GM23338 (cell line): ENCODE measurements at regions not wholly inside any gene's neighbourhood (a gene's known extent, or its start where the extent isn't known, plus 50 kb on each side); places are given as distances from the start of the nearest gene placed in this dataset.

Source experiments
- ATAC-seq: fragments of 200-7000 bp; cut with Tn5 transposase; 3 replicates; pipeline ENCODE4 v1.9.1; 2020
- DNase-seq: peaks from one replicate; pipeline ENCODE4 v3.0.0-alpha.2; 2015; ENCODE audit warnings: low spot score
- H2AFZ ChIP-seq: fragments of 200-600 bp; sonication (generic); 2 replicates; pipeline ENCODE4 v1.8.0; 2016; ENCODE audit warnings: antibody characterized with exemption, mild to moderate bottlenecking, moderate library complexity
- H3F3A ChIP-seq: fragments of 200-600 bp; sonication (generic); replicated peaks from 2 replicates; pipeline ENCODE4 v1.8.0; 2017; ENCODE audit warnings: antibody characterized with exemption, mixed run types, low read depth
- H3K27ac ChIP-seq: fragments of 200-600 bp; sonication (generic); 2 replicates; pipeline ENCODE4 v1.6.1; 2016; ENCODE audit warnings: low read depth
- H3K27me3 ChIP-seq: fragments of 200-600 bp; sonication (generic); 2 replicates; pipeline ENCODE4 v1.8.0; 2016; ENCODE audit warnings: mild to moderate bottlenecking, mixed run types, moderate library complexity; ENCODE audit not compliant: insufficient read depth
- H3K36me3 ChIP-seq: fragments of 200-600 bp; sonication (generic); 2 replicates; pipeline ENCODE4 v1.8.0; 2016; ENCODE audit warnings: mild to moderate bottlenecking; ENCODE audit not compliant: insufficient read depth
- H3K4me1 ChIP-seq: fragments of 200-600 bp; sonication (generic); 2 replicates; pipeline ENCODE4 v1.8.0; 2016; ENCODE audit warnings: mild to moderate bottlenecking, moderate library complexity; ENCODE audit not compliant: insufficient read depth
- H3K4me2 ChIP-seq: fragments of 200-600 bp; sonication (generic); 2 replicates; pipeline ENCODE4 v1.7.1; 2017; ENCODE audit warnings: mixed run types
- H3K4me3 ChIP-seq: fragments of 200-600 bp; sonication (generic); 2 replicates; pipeline ENCODE4 v1.6.1; 2016; ENCODE audit warnings: mixed run types
- H3K79me2 ChIP-seq: fragments of 200-600 bp; sonication (generic); replicated peaks from 2 replicates; pipeline ENCODE4 v1.8.0; 2017; ENCODE audit warnings: mild to moderate bottlenecking; ENCODE audit not compliant: insufficient read depth
- H3K9me2 ChIP-seq: fragments of 200-600 bp; sonication (generic); 2 replicates; pipeline ENCODE4 v1.8.0; 2017; ENCODE audit not compliant: insufficient read depth
- H4K20me1 ChIP-seq: fragments of 200-600 bp; sonication (generic); replicated peaks from 2 replicates; pipeline ENCODE4 v1.8.0; 2017; ENCODE audit warnings: mild to moderate bottlenecking; ENCODE audit not compliant: insufficient read depth
- H3K27ac Mint-ChIP-seq: 2 replicates; pipeline ENCODE4 v1.8.0; 2020; ENCODE audit warnings: inconsistent platforms, mild to moderate bottlenecking, moderate library complexity, mixed read lengths
- H3K27me3 Mint-ChIP-seq: 3 replicates; pipeline ENCODE4 v1.8.0; 2022; ENCODE audit warnings: low read depth, mild to moderate bottlenecking, moderate library complexity, mixed read lengths, inconsistent platforms; ENCODE audit not compliant: insufficient read depth, poor library complexity
- H3K36me3 Mint-ChIP-seq: 3 replicates; pipeline ENCODE4 v1.8.0; 2021; ENCODE audit warnings: low read depth, mild to moderate bottlenecking, inconsistent platforms, moderate library complexity, mixed read lengths
- H3K4me1 Mint-ChIP-seq: 3 replicates; pipeline ENCODE4 v1.8.0; 2020; ENCODE audit warnings: mild to moderate bottlenecking, inconsistent platforms, mixed read lengths
- H3K4me3 Mint-ChIP-seq: 3 replicates; pipeline ENCODE4 v1.8.0; 2021; ENCODE audit warnings: moderate library complexity, mild to moderate bottlenecking, inconsistent platforms, mixed read lengths
- H3K9me3 Mint-ChIP-seq: 3 replicates; pipeline ENCODE4 v1.8.0; 2020; ENCODE audit warnings: moderate library complexity, mild to moderate bottlenecking, inconsistent platforms, mixed read lengths
- CREB1 ChIP-seq: fragments of 250-450 bp; sonication (Bioruptor Pico); IDR thresholded peaks from 2 replicates; pipeline ENCODE4 v1.5.0; 2020; ENCODE audit warnings: low read depth, mild to moderate bottlenecking, moderate library complexity
- ETS1 ChIP-seq: IDR thresholded peaks from 2 replicates; pipeline ENCODE4 v1.6.1; 2016; ENCODE audit warnings: antibody characterized with exemption
- EZH2 ChIP-seq: fragments of 200-600 bp; sonication (generic); IDR thresholded peaks from one replicate; pipeline ENCODE4 v1.8.0; 2017; ENCODE audit warnings: antibody characterized with exemption, mild to moderate bottlenecking, low read depth; ENCODE audit not compliant: unreplicated experiment
- EZH2phosphoT487 ChIP-seq: fragments of 200-600 bp; sonication (generic); IDR thresholded peaks from one replicate; pipeline ENCODE4 v1.8.1; 2018; ENCODE audit warnings: antibody characterized with exemption; ENCODE audit not compliant: unreplicated experiment
- JUNB ChIP-seq: IDR thresholded peaks from one replicate; pipeline ENCODE4 v1.6.1; 2016; ENCODE audit warnings: antibody characterized with exemption; ENCODE audit not compliant: unreplicated experiment
- NANOG ChIP-seq: IDR thresholded peaks from 2 replicates; pipeline ENCODE4 v1.6.1; 2016; ENCODE audit warnings: antibody characterized with exemption, borderline replicate concordance
- POLR2AphosphoS5 ChIP-seq: IDR thresholded peaks from 2 replicates; pipeline ENCODE4 v1.6.1; 2016; ENCODE audit warnings: antibody characterized with exemption, low read depth
- STAT1 ChIP-seq: IDR thresholded peaks from one replicate; pipeline ENCODE4 v1.6.1; 2016; ENCODE audit warnings: antibody characterized with exemption; ENCODE audit not compliant: unreplicated experiment
- ZNF114 ChIP-seq: fragments of 250-450 bp; sonication (Bioruptor Pico); IDR thresholded peaks from 2 replicates; pipeline ENCODE4 v1.5.0; 2020; ENCODE audit warnings: mild to moderate bottlenecking, moderate library complexity
- ZNF331 ChIP-seq: fragments of 250-450 bp; sonication (Bioruptor Pico); IDR thresholded peaks from 2 replicates; pipeline ENCODE4 v1.5.0; 2020; ENCODE audit warnings: low read depth, mild to moderate bottlenecking, moderate library complexity
- ZNF462 ChIP-seq: fragments of 250-450 bp; sonication (Bioruptor Pico); IDR thresholded peaks from 2 replicates; pipeline ENCODE4 v1.5.0; 2020; ENCODE audit warnings: mild to moderate bottlenecking, moderate library complexity
- TF ChIP-seq, protein P1 (sequence below), 2 experiments: fragments of 200-600 bp in 1 of 2; sonication (generic) in 1 of 2; conservative IDR thresholded peaks; 2 replicates each; pipeline versions ENCODE4 v1.5.1 to v1.6.1; 2016 to 2017; ENCODE audit warnings: antibody characterized with exemption in 2 of 2, low read depth in 2 of 2, mild to moderate bottlenecking in 2 of 2, moderate library complexity in 1 of 2

DNA sequence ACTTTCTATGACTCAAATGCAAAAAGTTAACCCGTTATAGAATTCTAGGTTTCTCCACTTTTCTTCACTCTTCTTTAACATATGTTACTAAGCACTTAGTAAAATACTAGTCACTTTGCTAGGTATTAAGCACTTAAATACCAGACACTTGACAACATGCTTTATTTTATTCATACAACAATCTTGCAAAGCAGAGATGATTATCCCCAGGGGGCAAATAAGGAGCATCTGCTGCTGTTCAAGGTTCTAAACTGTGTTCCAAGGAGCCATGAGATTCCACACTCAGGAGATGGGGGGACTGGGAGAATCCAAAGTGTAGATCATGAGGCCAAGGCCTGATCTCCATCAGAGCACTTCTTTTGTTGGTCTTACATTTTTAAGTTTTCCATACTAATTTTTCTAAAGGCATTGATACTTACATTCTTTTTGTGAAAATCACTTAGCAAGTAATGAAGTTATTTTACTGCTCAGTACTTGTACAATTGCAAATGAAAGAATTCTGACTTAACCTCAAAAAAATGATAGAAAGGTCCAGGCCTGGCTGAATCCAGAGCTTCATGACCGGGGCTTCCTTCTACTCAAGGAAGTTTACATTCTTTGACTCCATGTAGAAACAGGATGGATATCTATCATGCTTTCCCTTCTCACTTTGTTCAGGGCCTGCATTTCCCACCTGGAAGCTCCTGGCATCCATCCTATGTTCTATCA is 504.4 kb upstream of the WWC1 start:
- ATAC-seq, result no peak
- no peak overlapping the region for H3K4me3 Mint-ChIP-seq
- no peaks in the 10 kb centered on the region for H4K20me1 ChIP-seq

More for the DNA sequence above, 504.4 kb upstream of the WWC1 start:
- Histone ChIP-seq H3K4me2 (no peak overlapping the region), H3K79me2 (no peaks in the 10 kb centered on the region), H3K4me3 (no peak overlapping the region), H3K9me2 (peaks cover 18% of the 10 kb centered on the region; the same call in 1 of the 2 replicates), H3K4me1 (peaks cover 5% of the 10 kb centered on the region; the same call in 1 of the 2 replicates), H3K27ac (no peak overlapping the region), H2AFZ (no peak overlapping the region), H3K27me3 (no peaks in the 10 kb centered on the region), H3K36me3 (no peaks in the 10 kb centered on the region), H3F3A (no peaks in the 10 kb centered on the region)
- Mint-ChIP-seq H3K4me1 (peaks cover 23% of the 10 kb centered on the region), H3K9me3 (no peaks in the 10 kb centered on the region; the same call in 2 of the 3 replicates), H3K27ac (no peak overlapping the region), H3K27me3 (peaks cover 1% of the 10 kb centered on the region), H3K36me3 (no peaks in the 10 kb centered on the region; the same call in 2 of the 3 replicates)
- no peak for DNase-seq
- TF ChIP-seq STAT1 (no peak), ZNF114 (CRISPR knock-in tag) (no peak), NANOG (no peak), ZNF462 (CRISPR knock-in tag) (no peak), ZNF331 (CRISPR knock-in tag) (no peak), ETS1 (no peak), POLR2AphosphoS5 (no peak), JUNB (no peak), EZH2 (no peak), CREB1 (CRISPR knock-in tag) (no peak), EZH2phosphoT487 (no peak)
- TF ChIP-seq, protein P1, sequence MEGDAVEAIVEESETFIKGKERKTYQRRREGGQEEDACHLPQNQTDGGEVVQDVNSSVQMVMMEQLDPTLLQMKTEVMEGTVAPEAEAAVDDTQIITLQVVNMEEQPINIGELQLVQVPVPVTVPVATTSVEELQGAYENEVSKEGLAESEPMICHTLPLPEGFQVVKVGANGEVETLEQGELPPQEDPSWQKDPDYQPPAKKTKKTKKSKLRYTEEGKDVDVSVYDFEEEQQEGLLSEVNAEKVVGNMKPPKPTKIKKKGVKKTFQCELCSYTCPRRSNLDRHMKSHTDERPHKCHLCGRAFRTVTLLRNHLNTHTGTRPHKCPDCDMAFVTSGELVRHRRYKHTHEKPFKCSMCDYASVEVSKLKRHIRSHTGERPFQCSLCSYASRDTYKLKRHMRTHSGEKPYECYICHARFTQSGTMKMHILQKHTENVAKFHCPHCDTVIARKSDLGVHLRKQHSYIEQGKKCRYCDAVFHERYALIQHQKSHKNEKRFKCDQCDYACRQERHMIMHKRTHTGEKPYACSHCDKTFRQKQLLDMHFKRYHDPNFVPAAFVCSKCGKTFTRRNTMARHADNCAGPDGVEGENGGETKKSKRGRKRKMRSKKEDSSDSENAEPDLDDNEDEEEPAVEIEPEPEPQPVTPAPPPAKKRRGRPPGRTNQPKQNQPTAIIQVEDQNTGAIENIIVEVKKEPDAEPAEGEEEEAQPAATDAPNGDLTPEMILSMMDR (conservative IDR thresholded peaks at IDR 0.05; ENCODE audit: low read depth in 2 of 2), result no peak
